ENCODE measurements at regions not wholly inside any gene's neighbourhood (a gene's known extent, or its start where the extent isn't known, plus 50 kb on each side); places are given as distances from the start of the nearest gene placed in this dataset.
A peak's percentile ranks its signal among the peaks of the same experiment; 100 is the strongest.

GRCh38 chr2:217186152-217186551 lies 326.3 kb upstream of the TNP1 start:
- 93% methylated on average over 6 of the region's 6 CpGs for WGBS (ENCODE audit: low lambda C conversion rate)
- no peaks in the 10 kb centered on the region for H3K9me2 ChIP-seq
- DNase-seq = no peak
- H4K20me1 ChIP-seq (ENCODE audit: insufficient read depth) = no peaks in the 10 kb centered on the region
- H3K27ac ChIP-seq (ENCODE audit: low read depth in 2 of 2, low read length in 1 of 2) = no peak overlapping the region
- H3K9me3 ChIP-seq = no peaks in the 10 kb centered on the region
- peak overlapping the region; percentile 18; the same call in 1 of the 2 replicates for H2AFZ ChIP-seq (ENCODE audit: low read depth)
- no peaks in the 10 kb centered on the region for H3F3A ChIP-seq (replicated peaks; ENCODE audit: insufficient read depth)
- ChIA-PET POLR2A (no interaction called here), CTCF (no interaction called here)
- no peaks in the 10 kb centered on the region for H3K79me2 ChIP-seq (ENCODE audit: insufficient read depth)
- no peak overlapping the region for H3K4me2 ChIP-seq
- H3K4me1 ChIP-seq (ENCODE audit: control insufficient read depth in 1 of 2, insufficient read depth in 2 of 2, low read depth in 1 of 2, low read length in 1 of 2) = no peaks in the 10 kb centered on the region; a peak in 2 of 4 replicates
- H3K9ac ChIP-seq = no peak overlapping the region
- no peaks in the 10 kb centered on the region for H3K36me3 ChIP-seq (replicated peaks in 1 of 2; ENCODE audit: control insufficient read depth in 1 of 2, insufficient read depth in 2 of 2, low read length in 1 of 2)
- H3K4me3 ChIP-seq (ENCODE audit: low read depth in 2 of 2, low read length in 1 of 2) = no peak overlapping the region
- TF ChIP-seq PBX3 (IDR thresholded peaks at IDR 0.05) = no peak
- TF ChIP-seq JUND (IDR thresholded peaks at IDR 0.05) = no peak
- no peak for TF ChIP-seq SIN3A (IDR thresholded peaks at IDR 0.05; ENCODE audit: borderline replicate concordance, low read depth, low read length)
- no peak for TF ChIP-seq FOXM1 (IDR thresholded peaks at IDR 0.05; ENCODE audit: low read depth)
- TF ChIP-seq TAF1 (IDR thresholded peaks at IDR 0.05; ENCODE audit: borderline replicate concordance, low read depth, low read length) = no peak
- no peak for TF ChIP-seq GABPA (IDR thresholded peaks at IDR 0.05; ENCODE audit: low read depth)
- no peak for TF ChIP-seq USF1 (IDR thresholded peaks at IDR 0.05; ENCODE audit: borderline replicate concordance, low read depth)
- TF ChIP-seq GATA2 (CRISPR knock-in tag; IDR thresholded peaks at IDR 0.05) = no peak
- TF ChIP-seq SMC3 (IDR thresholded peaks at IDR 0.05; ENCODE audit: low read depth, low read length) = no peak
- TF ChIP-seq EZH2phosphoT487 (IDR thresholded peaks at IDR 0.05; ENCODE audit: borderline replicate concordance, low read depth) = no peak
- no peak for TF ChIP-seq TCF12 (IDR thresholded peaks at IDR 0.05)
- no peak for TF ChIP-seq ELF1 (IDR thresholded peaks at IDR 0.05)
- TF ChIP-seq RCOR1 (IDR thresholded peaks at IDR 0.05; ENCODE audit: low read length) = no peak
- no peaks in the 10 kb centered on the region for H3K27me3 ChIP-seq (ENCODE audit: insufficient read depth)

- Histone ChIP-seq H3K27me3 (ENCODE audit: insufficient read depth) (no peaks in the 10 kb centered on the region), H3K9me2 (no peaks in the 10 kb centered on the region), H3K27ac (ENCODE audit: low read depth in 2 of 2, low read length in 1 of 2) (no peak overlapping the region), H3K4me1 (ENCODE audit: control insufficient read depth in 1 of 2, insufficient read depth in 2 of 2, low read depth in 1 of 2, low read length in 1 of 2) (no peaks in the 10 kb centered on the region; a peak in 2 of 4 replicates), H3K9ac (no peak overlapping the region), H3K36me3 (replicated peaks in 1 of 2; ENCODE audit: control insufficient read depth in 1 of 2, insufficient read depth in 2 of 2, low read length in 1 of 2) (no peaks in the 10 kb centered on the region), H3K4me3 (ENCODE audit: low read depth in 2 of 2, low read length in 1 of 2) (no peak overlapping the region), H3K9me3 (no peaks in the 10 kb centered on the region), H3K4me2 (no peak overlapping the region), H3K79me2 (ENCODE audit: insufficient read depth) (no peaks in the 10 kb centered on the region), H2AFZ (ENCODE audit: low read depth) (peak overlapping the region; percentile 18; the same call in 1 of the 2 replicates), H3F3A (replicated peaks; ENCODE audit: insufficient read depth) (no peaks in the 10 kb centered on the region), H4K20me1 (ENCODE audit: insufficient read depth) (no peaks in the 10 kb centered on the region)
- CTCF ChIA-PET = no interaction called here
- POLR2A ChIA-PET = interaction anchor here (0.7 kb wide), 1 partner anchor 100 kb away, joined by 4 read pairs; no protein-coding TSS in a partner anchor
- DNase-seq = no peak
- TF ChIP-seq MEF2A (IDR thresholded peaks at IDR 0.05; ENCODE audit: borderline replicate concordance, low read depth) = no peak
- TF ChIP-seq TCF12 (IDR thresholded peaks at IDR 0.05) = no peak
- no peak for TF ChIP-seq USF2 (IDR thresholded peaks at IDR 0.05; ENCODE audit: borderline replicate concordance, low read depth, low read length)
- no peak for TF ChIP-seq SIN3A (IDR thresholded peaks at IDR 0.05; ENCODE audit: borderline replicate concordance, low read depth, low read length)
- no peak for TF ChIP-seq MAX (IDR thresholded peaks at IDR 0.05; ENCODE audit: low read depth)
- no peak for TF ChIP-seq SMC3 (IDR thresholded peaks at IDR 0.05; ENCODE audit: low read depth, low read length)
- no peak for TF ChIP-seq FOXJ3 (CRISPR knock-in tag; IDR thresholded peaks at IDR 0.05)
- TF ChIP-seq CHD2 (IDR thresholded peaks at IDR 0.05; ENCODE audit: low read length, partially characterized antibody) = no peak
- TF ChIP-seq JUND (IDR thresholded peaks at IDR 0.05) = no peak
- no peak for TF ChIP-seq NFIC (IDR thresholded peaks at IDR 0.05; ENCODE audit: borderline replicate concordance)
- TF ChIP-seq RFX5 (IDR thresholded peaks at IDR 0.05; ENCODE audit: low read length) = no peak
- no peak for TF ChIP-seq TAF1 (IDR thresholded peaks at IDR 0.05; ENCODE audit: borderline replicate concordance, low read depth, low read length)
- no peak for TF ChIP-seq ELF1 (IDR thresholded peaks at IDR 0.05)
- no peak for TF ChIP-seq USF1 (IDR thresholded peaks at IDR 0.05; ENCODE audit: borderline replicate concordance, low read depth)
- TF ChIP-seq TEAD4 (IDR thresholded peaks at IDR 0.05; ENCODE audit: borderline replicate concordance, insufficient read depth) = no peak
- 76% methylated on average over 7 of the region's 7 CpGs for WGBS (ENCODE audit: low lambda C conversion rate)
These were observed 325.6 kb upstream of the TNP1 start for GRCh38 chr2:217185265-217185995.
